ENCODE measurements at regions not wholly inside any gene's neighbourhood (a gene's known extent, or its start where the extent isn't known, plus 50 kb on each side); places are given as distances from the start of the nearest gene placed in this dataset.

GRCh38 chr21:22758478-22758877, 1760.3 kb downstream of the NCAM2 start:
- no peak overlapping the region for H3K4me3 ChIP-seq (ENCODE audit: low read depth, low read length)
- DNase-seq (ENCODE audit: low read depth): peak; percentile 2

GRCh38 chr21:22762463-22762862, 1764.3 kb downstream of the NCAM2 start:
- DNase-seq (ENCODE audit: low read depth): no peak
- TF ChIP-seq, protein P1, sequence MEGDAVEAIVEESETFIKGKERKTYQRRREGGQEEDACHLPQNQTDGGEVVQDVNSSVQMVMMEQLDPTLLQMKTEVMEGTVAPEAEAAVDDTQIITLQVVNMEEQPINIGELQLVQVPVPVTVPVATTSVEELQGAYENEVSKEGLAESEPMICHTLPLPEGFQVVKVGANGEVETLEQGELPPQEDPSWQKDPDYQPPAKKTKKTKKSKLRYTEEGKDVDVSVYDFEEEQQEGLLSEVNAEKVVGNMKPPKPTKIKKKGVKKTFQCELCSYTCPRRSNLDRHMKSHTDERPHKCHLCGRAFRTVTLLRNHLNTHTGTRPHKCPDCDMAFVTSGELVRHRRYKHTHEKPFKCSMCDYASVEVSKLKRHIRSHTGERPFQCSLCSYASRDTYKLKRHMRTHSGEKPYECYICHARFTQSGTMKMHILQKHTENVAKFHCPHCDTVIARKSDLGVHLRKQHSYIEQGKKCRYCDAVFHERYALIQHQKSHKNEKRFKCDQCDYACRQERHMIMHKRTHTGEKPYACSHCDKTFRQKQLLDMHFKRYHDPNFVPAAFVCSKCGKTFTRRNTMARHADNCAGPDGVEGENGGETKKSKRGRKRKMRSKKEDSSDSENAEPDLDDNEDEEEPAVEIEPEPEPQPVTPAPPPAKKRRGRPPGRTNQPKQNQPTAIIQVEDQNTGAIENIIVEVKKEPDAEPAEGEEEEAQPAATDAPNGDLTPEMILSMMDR (conservative IDR thresholded peaks at IDR 0.05; ENCODE audit: low read depth, low read length): no peak
- no peak overlapping the region for H3K4me3 ChIP-seq (ENCODE audit: low read depth, low read length)

More at GRCh38 chr21:22758478-22758877, 1760.3 kb downstream of the NCAM2 start:
- TF ChIP-seq, protein P1 (conservative IDR thresholded peaks at IDR 0.05; ENCODE audit: low read depth, low read length): no peak

DNA sequence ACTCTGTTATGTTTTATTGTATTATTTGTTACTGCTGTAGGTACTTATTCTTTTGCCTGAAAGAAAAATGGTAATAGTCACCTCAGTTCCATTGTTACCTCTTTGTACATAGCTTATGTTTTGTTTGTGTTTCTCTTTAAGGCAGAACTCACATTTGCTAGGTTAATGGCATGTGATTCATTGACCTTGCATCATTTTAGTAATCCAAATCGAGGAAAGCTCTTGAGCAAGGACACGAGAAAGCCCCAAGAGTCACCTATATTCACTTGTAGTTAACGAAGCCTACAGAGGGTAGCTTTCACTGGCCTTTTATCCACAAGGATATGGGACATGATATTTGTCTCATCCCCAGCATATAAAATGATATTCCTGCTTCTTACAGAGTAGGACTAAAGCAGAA, 1765.2 kb downstream of the NCAM2 start:
- TF ChIP-seq, protein P1 (conservative IDR thresholded peaks at IDR 0.05; ENCODE audit: low read depth, low read length): no peak
- no peak for DNase-seq (ENCODE audit: low read depth)
- H3K4me3 ChIP-seq (ENCODE audit: low read depth, low read length): no peak overlapping the region

GRCh38 chr21:22764222-22764621, 1766.0 kb downstream of the NCAM2 start:
- TF ChIP-seq, protein P1 (conservative IDR thresholded peaks at IDR 0.05; ENCODE audit: low read depth, low read length): no peak
- DNase-seq (ENCODE audit: low read depth): no peak
- no peak overlapping the region for H3K4me3 ChIP-seq (ENCODE audit: low read depth, low read length)

- no peak overlapping the region for H3K4me3 ChIP-seq (ENCODE audit: low read depth, low read length)
- DNase-seq (ENCODE audit: low read depth): no peak
- TF ChIP-seq, protein P1 (conservative IDR thresholded peaks at IDR 0.05; ENCODE audit: low read depth, low read length): no peak
Observed at GRCh38 chr21:22791376-22791775, 1793.2 kb downstream of the NCAM2 start.

DNA sequence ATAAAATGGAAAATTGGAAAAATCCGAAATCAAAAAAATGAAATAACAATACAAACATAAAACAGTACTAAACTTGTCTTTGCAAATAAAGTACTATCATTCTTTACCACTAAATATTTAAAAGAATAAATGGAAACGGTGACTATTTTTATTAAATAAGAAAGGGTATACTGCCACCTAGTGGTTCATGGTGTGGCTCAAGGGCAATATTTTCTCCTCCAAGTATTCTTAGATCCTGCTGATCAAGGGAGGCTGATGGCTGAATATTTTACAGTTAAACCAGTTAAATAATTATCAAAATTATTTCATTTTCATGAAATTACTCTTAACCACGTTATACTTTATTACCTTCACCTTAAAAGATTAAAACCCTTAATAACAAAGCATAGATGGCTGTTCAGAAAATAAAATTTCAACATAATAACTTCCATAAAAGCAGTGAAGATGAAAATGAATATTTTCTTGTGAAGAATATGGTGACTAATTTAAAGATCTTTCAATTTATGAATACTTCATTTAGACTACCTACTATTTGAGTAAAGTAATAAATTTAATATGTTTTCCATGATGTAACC, 1793.9 kb downstream of the NCAM2 start:
- peak; percentile 77 for DNase-seq (ENCODE audit: low read depth)
- TF ChIP-seq, protein P1 (conservative IDR thresholded peaks at IDR 0.05; ENCODE audit: low read depth, low read length): peak; percentile 69

DNA sequence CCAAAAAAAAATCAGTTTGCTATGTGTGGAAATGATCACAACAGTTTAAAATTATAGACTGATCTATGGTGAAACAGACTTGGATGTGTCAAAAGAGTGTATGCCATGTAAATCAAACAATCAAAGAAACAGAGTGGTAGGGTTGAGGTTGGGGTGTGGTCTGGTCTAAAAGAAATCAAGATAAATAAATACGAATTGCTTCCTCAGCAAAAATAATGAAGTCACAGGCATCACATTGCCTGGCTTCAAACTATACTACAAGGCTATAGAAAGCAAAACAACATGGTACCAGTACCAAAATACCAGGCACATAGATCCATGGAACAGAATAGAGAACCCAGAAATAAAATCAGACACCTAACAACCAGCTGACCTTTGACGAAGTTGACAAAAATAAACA, 1796.9 kb downstream of the NCAM2 start:
- no peak overlapping the region for H3K4me3 ChIP-seq (ENCODE audit: low read depth, low read length)
- DNase-seq (ENCODE audit: low read depth): no peak
- TF ChIP-seq, protein P1 (conservative IDR thresholded peaks at IDR 0.05; ENCODE audit: low read depth, low read length): no peak

More for the DNA sequence above, 1793.9 kb downstream of the NCAM2 start:
- no peak overlapping the region for H3K4me3 ChIP-seq (ENCODE audit: low read depth, low read length)
